H1 (cell line): ENCODE measurements at regions not wholly inside any gene's neighbourhood (a gene's known extent, or its start where the extent isn't known, plus 50 kb on each side); places are given as distances from the start of the nearest gene placed in this dataset.
A peak's percentile ranks its signal among the peaks of the same experiment; 100 is the strongest.

Experiments used
- TF ChIP-seq, protein P1 (sequence below): fragments of 300-600 bp; sonication (generic); IDR thresholded peaks from 2 replicates; pipeline ENCODE4 v1.7.1; 2012; ENCODE audit warnings: low read length, moderate library complexity, mild to moderate bottlenecking, inconsistent platforms; ENCODE audit not compliant: insufficient replicate concordance
- TF ChIP-seq, protein P2 (sequence below): IDR thresholded peaks from 2 replicates; pipeline ENCODE4 v1.6.1; 2011; ENCODE audit warnings: low read length, improper control_type of control experiment

DNA sequence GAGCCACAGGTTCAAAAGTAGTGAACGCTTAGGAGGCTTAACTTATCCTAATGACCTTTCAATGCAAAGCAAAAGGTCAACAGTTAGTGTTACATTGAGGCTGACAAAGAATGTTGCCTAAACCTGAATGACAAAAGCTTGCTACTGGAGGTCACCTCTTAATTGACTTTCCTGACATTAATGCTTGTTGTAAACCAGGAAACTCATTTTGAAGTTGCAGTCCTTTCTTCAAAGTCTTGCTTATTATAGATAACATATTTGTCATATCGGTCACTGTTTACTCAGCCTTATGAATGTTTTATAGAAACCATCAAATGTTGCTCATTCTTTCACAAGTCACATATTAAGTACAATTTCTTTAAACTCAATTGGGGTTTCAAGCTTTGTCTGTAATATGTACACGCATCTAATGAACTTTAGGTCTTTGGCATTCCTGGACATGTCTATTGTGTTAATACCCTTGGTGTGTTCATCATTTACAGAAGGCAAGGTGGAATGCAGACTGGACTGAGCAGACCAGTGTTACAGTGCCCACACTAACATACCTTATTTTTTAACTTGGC lies 488.2 kb upstream of the NECTIN3 start (continued):
- TF ChIP-seq, protein P1, sequence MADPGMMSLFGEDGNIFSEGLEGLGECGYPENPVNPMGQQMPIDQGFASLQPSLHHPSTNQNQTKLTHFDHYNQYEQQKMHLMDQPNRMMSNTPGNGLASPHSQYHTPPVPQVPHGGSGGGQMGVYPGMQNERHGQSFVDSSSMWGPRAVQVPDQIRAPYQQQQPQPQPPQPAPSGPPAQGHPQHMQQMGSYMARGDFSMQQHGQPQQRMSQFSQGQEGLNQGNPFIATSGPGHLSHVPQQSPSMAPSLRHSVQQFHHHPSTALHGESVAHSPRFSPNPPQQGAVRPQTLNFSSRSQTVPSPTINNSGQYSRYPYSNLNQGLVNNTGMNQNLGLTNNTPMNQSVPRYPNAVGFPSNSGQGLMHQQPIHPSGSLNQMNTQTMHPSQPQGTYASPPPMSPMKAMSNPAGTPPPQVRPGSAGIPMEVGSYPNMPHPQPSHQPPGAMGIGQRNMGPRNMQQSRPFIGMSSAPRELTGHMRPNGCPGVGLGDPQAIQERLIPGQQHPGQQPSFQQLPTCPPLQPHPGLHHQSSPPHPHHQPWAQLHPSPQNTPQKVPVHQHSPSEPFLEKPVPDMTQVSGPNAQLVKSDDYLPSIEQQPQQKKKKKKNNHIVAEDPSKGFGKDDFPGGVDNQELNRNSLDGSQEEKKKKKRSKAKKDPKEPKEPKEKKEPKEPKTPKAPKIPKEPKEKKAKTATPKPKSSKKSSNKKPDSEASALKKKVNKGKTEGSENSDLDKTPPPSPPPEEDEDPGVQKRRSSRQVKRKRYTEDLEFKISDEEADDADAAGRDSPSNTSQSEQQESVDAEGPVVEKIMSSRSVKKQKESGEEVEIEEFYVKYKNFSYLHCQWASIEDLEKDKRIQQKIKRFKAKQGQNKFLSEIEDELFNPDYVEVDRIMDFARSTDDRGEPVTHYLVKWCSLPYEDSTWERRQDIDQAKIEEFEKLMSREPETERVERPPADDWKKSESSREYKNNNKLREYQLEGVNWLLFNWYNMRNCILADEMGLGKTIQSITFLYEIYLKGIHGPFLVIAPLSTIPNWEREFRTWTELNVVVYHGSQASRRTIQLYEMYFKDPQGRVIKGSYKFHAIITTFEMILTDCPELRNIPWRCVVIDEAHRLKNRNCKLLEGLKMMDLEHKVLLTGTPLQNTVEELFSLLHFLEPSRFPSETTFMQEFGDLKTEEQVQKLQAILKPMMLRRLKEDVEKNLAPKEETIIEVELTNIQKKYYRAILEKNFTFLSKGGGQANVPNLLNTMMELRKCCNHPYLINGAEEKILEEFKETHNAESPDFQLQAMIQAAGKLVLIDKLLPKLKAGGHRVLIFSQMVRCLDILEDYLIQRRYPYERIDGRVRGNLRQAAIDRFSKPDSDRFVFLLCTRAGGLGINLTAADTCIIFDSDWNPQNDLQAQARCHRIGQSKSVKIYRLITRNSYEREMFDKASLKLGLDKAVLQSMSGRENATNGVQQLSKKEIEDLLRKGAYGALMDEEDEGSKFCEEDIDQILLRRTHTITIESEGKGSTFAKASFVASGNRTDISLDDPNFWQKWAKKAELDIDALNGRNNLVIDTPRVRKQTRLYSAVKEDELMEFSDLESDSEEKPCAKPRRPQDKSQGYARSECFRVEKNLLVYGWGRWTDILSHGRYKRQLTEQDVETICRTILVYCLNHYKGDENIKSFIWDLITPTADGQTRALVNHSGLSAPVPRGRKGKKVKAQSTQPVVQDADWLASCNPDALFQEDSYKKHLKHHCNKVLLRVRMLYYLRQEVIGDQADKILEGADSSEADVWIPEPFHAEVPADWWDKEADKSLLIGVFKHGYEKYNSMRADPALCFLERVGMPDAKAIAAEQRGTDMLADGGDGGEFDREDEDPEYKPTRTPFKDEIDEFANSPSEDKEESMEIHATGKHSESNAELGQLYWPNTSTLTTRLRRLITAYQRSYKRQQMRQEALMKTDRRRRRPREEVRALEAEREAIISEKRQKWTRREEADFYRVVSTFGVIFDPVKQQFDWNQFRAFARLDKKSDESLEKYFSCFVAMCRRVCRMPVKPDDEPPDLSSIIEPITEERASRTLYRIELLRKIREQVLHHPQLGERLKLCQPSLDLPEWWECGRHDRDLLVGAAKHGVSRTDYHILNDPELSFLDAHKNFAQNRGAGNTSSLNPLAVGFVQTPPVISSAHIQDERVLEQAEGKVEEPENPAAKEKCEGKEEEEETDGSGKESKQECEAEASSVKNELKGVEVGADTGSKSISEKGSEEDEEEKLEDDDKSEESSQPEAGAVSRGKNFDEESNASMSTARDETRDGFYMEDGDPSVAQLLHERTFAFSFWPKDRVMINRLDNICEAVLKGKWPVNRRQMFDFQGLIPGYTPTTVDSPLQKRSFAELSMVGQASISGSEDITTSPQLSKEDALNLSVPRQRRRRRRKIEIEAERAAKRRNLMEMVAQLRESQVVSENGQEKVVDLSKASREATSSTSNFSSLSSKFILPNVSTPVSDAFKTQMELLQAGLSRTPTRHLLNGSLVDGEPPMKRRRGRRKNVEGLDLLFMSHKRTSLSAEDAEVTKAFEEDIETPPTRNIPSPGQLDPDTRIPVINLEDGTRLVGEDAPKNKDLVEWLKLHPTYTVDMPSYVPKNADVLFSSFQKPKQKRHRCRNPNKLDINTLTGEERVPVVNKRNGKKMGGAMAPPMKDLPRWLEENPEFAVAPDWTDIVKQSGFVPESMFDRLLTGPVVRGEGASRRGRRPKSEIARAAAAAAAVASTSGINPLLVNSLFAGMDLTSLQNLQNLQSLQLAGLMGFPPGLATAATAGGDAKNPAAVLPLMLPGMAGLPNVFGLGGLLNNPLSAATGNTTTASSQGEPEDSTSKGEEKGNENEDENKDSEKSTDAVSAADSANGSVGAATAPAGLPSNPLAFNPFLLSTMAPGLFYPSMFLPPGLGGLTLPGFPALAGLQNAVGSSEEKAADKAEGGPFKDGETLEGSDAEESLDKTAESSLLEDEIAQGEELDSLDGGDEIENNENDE: peak; percentile 63
- TF ChIP-seq, protein P2, sequence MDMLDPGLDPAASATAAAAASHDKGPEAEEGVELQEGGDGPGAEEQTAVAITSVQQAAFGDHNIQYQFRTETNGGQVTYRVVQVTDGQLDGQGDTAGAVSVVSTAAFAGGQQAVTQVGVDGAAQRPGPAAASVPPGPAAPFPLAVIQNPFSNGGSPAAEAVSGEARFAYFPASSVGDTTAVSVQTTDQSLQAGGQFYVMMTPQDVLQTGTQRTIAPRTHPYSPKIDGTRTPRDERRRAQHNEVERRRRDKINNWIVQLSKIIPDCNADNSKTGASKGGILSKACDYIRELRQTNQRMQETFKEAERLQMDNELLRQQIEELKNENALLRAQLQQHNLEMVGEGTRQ: no peak
